ENCODE measurements at regions not wholly inside any gene's neighbourhood (a gene's known extent, or its start where the extent isn't known, plus 50 kb on each side); places are given as distances from the start of the nearest gene placed in this dataset.

GRCh38 chr1:56409112-56409691, 170.2 kb downstream of the PLPP3 start (continued):
- no peak for TF ChIP-seq ZBTB49 (CRISPR knock-in tag; IDR thresholded peaks at IDR 0.05; ENCODE audit: borderline replicate concordance)
- peak; percentile 45; the same call in 1 of the 2 replicates for TF ChIP-seq IRF2 (CRISPR knock-in tag; IDR thresholded peaks at IDR 0.05)
- TF ChIP-seq TCF7L2 (IDR thresholded peaks at IDR 0.05; ENCODE audit: low read depth, low read length), result no peak
- no peak for TF ChIP-seq ARID2 (CRISPR knock-in tag; IDR thresholded peaks at IDR 0.05; ENCODE audit: borderline replicate concordance)
- no peak for TF ChIP-seq MATR3 (CRISPR knock-in tag; IDR thresholded peaks at IDR 0.05)
- TF ChIP-seq ZNF446 (CRISPR knock-in tag; IDR thresholded peaks at IDR 0.05), result no peak
- TF ChIP-seq, protein P1, sequence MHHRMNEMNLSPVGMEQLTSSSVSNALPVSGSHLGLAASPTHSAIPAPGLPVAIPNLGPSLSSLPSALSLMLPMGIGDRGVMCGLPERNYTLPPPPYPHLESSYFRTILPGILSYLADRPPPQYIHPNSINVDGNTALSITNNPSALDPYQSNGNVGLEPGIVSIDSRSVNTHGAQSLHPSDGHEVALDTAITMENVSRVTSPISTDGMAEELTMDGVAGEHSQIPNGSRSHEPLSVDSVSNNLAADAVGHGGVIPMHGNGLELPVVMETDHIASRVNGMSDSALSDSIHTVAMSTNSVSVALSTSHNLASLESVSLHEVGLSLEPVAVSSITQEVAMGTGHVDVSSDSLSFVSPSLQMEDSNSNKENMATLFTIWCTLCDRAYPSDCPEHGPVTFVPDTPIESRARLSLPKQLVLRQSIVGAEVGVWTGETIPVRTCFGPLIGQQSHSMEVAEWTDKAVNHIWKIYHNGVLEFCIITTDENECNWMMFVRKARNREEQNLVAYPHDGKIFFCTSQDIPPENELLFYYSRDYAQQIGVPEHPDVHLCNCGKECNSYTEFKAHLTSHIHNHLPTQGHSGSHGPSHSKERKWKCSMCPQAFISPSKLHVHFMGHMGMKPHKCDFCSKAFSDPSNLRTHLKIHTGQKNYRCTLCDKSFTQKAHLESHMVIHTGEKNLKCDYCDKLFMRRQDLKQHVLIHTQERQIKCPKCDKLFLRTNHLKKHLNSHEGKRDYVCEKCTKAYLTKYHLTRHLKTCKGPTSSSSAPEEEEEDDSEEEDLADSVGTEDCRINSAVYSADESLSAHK (CRISPR knock-in tag; IDR thresholded peaks at IDR 0.05; ENCODE audit: borderline replicate concordance), result no peak
- TF ChIP-seq, protein P2, sequence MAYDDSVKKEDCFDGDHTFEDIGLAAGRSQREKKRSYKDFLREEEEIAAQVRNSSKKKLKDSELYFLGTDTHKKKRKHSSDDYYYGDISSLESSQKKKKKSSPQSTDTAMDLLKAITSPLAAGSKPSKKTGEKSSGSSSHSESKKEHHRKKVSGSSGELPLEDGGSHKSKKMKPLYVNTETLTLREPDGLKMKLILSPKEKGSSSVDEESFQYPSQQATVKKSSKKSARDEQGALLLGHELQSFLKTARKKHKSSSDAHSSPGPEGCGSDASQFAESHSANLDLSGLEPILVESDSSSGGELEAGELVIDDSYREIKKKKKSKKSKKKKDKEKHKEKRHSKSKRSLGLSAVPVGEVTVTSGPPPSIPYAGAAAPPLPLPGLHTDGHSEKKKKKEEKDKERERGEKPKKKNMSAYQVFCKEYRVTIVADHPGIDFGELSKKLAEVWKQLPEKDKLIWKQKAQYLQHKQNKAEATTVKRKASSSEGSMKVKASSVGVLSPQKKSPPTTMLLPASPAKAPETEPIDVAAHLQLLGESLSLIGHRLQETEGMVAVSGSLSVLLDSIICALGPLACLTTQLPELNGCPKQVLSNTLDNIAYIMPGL (CRISPR knock-in tag; IDR thresholded peaks at IDR 0.05; ENCODE audit: borderline replicate concordance in 1 of 2, low read depth in 1 of 2), result 0 out of 4 replicates have a peak, but pooled peaks of 1 of the 2 experiments have one; percentile 32
- no peak for TF ChIP-seq ETV5 (CRISPR knock-in tag; IDR thresholded peaks at IDR 0.05; ENCODE audit: borderline replicate concordance)
- 0 out of 2 replicates have a peak, but pooled peaks have one; percentile 18 for TF ChIP-seq JUNB (CRISPR knock-in tag; IDR thresholded peaks at IDR 0.05; ENCODE audit: borderline replicate concordance)
- no peak for TF ChIP-seq ZNF766 (CRISPR knock-in tag; IDR thresholded peaks at IDR 0.05; ENCODE audit: borderline replicate concordance)
- TF ChIP-seq MED1 (CRISPR knock-in tag; IDR thresholded peaks at IDR 0.05), result no peak
- TF ChIP-seq SSRP1 (CRISPR knock-in tag; IDR thresholded peaks at IDR 0.05), result no peak
- TF ChIP-seq KMT2A (CRISPR knock-in tag; IDR thresholded peaks at IDR 0.05), result 0 out of 2 replicates have a peak, but pooled peaks have one; percentile 51
- no peak for TF ChIP-seq MED8 (CRISPR knock-in tag; IDR thresholded peaks at IDR 0.05; ENCODE audit: insufficient replicate concordance)
